Skeletal muscle cell (primary cell): ENCODE measurements at regions not wholly inside any gene's neighbourhood (a gene's known extent, or its start where the extent isn't known, plus 50 kb on each side); places are given as distances from the start of the nearest gene placed in this dataset.

Experiments
- DNase-seq: peaks from one replicate; pipeline ENCODE4 v3.0.0-alpha.2; 2010; ENCODE audit warnings: low read depth
- H3K4me3 ChIP-seq: 2 replicates; pipeline ENCODE4 v1.5.1; 2011; ENCODE audit warnings: low read depth, mild to moderate bottlenecking, control low read depth, low read length, moderate library complexity

- DNase-seq: no peak
These were observed 463.3 kb upstream of the DMAC1 start for GRCh38 chr9:8262625-8263622.

GRCh38 chr9:8261737-8262136 lies 462.2 kb upstream of the DMAC1 start:
- DNase-seq: no peak
- H3K4me3 ChIP-seq: no peak overlapping the region

More at GRCh38 chr9:8262625-8263622, 463.3 kb upstream of the DMAC1 start:
- H3K4me3 ChIP-seq: no peak overlapping the region

GRCh38 chr9:8259028-8259427 lies 459.4 kb upstream of the DMAC1 start:
- DNase-seq: no peak
- no peak overlapping the region for H3K4me3 ChIP-seq

GRCh38 chr9:8256880-8257279 lies 457.3 kb upstream of the DMAC1 start:
- no peak overlapping the region for H3K4me3 ChIP-seq
- DNase-seq: no peak

- no peak overlapping the region for H3K4me3 ChIP-seq
- DNase-seq: no peak
These were observed 456.3 kb upstream of the DMAC1 start for GRCh38 chr9:8255850-8256249.

- peak; percentile 31 for DNase-seq
- no peak overlapping the region for H3K4me3 ChIP-seq
These were observed 455.0 kb upstream of the DMAC1 start for GRCh38 chr9:8254541-8254940.

- DNase-seq: no peak
- no peak overlapping the region for H3K4me3 ChIP-seq
These were observed 452.9 kb upstream of the DMAC1 start for GRCh38 chr9:8252445-8252844.

GRCh38 chr9:8251566-8251965 lies 452.0 kb upstream of the DMAC1 start:
- no peak for DNase-seq

GRCh38 chr9:8244505-8245092 lies 445.0 kb upstream of the DMAC1 start:
- H3K4me3 ChIP-seq: no peak overlapping the region
- DNase-seq: no peak

More at GRCh38 chr9:8251566-8251965, 452.0 kb upstream of the DMAC1 start:
- no peak overlapping the region for H3K4me3 ChIP-seq

- DNase-seq: no peak
- H3K4me3 ChIP-seq: no peak overlapping the region
These were observed 441.6 kb upstream of the DMAC1 start for GRCh38 chr9:8241201-8241600.

GRCh38 chr9:8237096-8237495 lies 437.5 kb upstream of the DMAC1 start:
- DNase-seq: no peak
- H3K4me3 ChIP-seq: no peak overlapping the region

GRCh38 chr9:8235489-8235888 lies 435.9 kb upstream of the DMAC1 start:
- H3K4me3 ChIP-seq: no peak overlapping the region

GRCh38 chr9:8234316-8234715 lies 434.7 kb upstream of the DMAC1 start:
- DNase-seq: no peak
- no peak overlapping the region for H3K4me3 ChIP-seq

More at GRCh38 chr9:8235489-8235888, 435.9 kb upstream of the DMAC1 start:
- no peak for DNase-seq

- no peak overlapping the region for H3K4me3 ChIP-seq
- no peak for DNase-seq
These were observed 433.1 kb upstream of the DMAC1 start for GRCh38 chr9:8232726-8233125.

- no peak for DNase-seq
- no peak overlapping the region for H3K4me3 ChIP-seq
These were observed 429.6 kb upstream of the DMAC1 start for GRCh38 chr9:8229226-8229625.

- DNase-seq: peak; percentile 90
- H3K4me3 ChIP-seq: no peak overlapping the region
These were observed 424.8 kb upstream of the DMAC1 start for GRCh38 chr9:8224381-8224801.

GRCh38 chr9:8223861-8224260 lies 424.3 kb upstream of the DMAC1 start:
- no peak for DNase-seq
- H3K4me3 ChIP-seq: no peak overlapping the region

- no peak for DNase-seq
- H3K4me3 ChIP-seq: no peak overlapping the region
These were observed 421.9 kb upstream of the DMAC1 start for GRCh38 chr9:8221462-8221861.

GRCh38 chr9:8208465-8208864 lies 408.9 kb upstream of the DMAC1 start:
- no peak overlapping the region for H3K4me3 ChIP-seq
- peak; percentile 68 for DNase-seq

GRCh38 chr9:8207596-8207995 lies 408.0 kb upstream of the DMAC1 start:
- no peak overlapping the region for H3K4me3 ChIP-seq
- no peak for DNase-seq

GRCh38 chr9:8206720-8207119 lies 407.1 kb upstream of the DMAC1 start:
- H3K4me3 ChIP-seq: no peak overlapping the region
- DNase-seq: no peak
